Glutamatergic neuron (in vitro differentiated cells): ENCODE measurements at regions not wholly inside any gene's neighbourhood (a gene's known extent, or its start where the extent isn't known, plus 50 kb on each side); places are given as distances from the start of the nearest gene placed in this dataset.

Experiments used
- DNase-seq: peaks from one replicate; pipeline ENCODE4 v3.0.0; 2022
- H3K27ac Mint-ChIP-seq: one replicate; pipeline ENCODE4 v1.8.0; 2020; ENCODE audit warnings: mild to moderate bottlenecking, mixed read lengths, inconsistent platforms; ENCODE audit not compliant: unreplicated experiment
- H3K27me3 Mint-ChIP-seq: one replicate; pipeline ENCODE4 v1.8.0; 2020; ENCODE audit warnings: mild to moderate bottlenecking, moderate library complexity, mixed read lengths, inconsistent platforms; ENCODE audit not compliant: unreplicated experiment
- H3K36me3 Mint-ChIP-seq: one replicate; pipeline ENCODE4 v1.8.0; 2020; ENCODE audit warnings: mild to moderate bottlenecking, mixed read lengths, inconsistent platforms; ENCODE audit not compliant: unreplicated experiment
- H3K4me1 Mint-ChIP-seq: one replicate; pipeline ENCODE4 v1.8.0; 2020; ENCODE audit warnings: mild to moderate bottlenecking, low read depth, mixed read lengths, inconsistent platforms; ENCODE audit not compliant: unreplicated experiment
- H3K4me3 Mint-ChIP-seq: one replicate; pipeline ENCODE4 v1.8.0; 2020; ENCODE audit warnings: mild to moderate bottlenecking, mixed read lengths, inconsistent platforms; ENCODE audit not compliant: unreplicated experiment
- H3K9me3 Mint-ChIP-seq: one replicate; pipeline ENCODE4 v1.8.0; 2020; ENCODE audit warnings: mild to moderate bottlenecking, moderate library complexity, mixed read lengths, inconsistent platforms; ENCODE audit not compliant: unreplicated experiment
- CTCF ChIP-seq: fragments of 200-600 bp; sonication (generic); IDR thresholded peaks from one replicate; pipeline ENCODE4 v1.5.0; 2021; ENCODE audit not compliant: partially characterized antibody, unreplicated experiment

DNA sequence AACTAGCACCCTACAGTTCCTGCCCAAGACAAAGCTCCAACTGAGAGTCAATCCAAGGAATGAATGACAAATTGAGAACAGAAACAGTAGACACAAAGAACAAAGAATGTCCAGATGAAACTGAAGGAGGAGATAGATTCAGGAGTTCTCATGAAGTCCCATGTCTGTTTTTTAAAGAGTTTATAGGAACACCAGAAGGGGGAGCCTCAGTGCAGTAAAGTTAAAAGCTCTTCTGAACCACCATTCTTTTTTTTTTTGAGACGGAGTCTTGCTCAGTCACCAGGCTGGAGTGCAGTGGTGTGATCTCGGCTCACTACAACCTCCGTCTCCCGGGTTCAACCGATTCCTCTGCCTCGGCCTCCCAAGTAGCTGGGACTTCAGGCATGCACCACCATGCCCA lies 323.6 kb downstream of the MRPL39 start:
- Mint-ChIP-seq H3K36me3 (no peaks in the 10 kb centered on the region), H3K9me3 (peaks cover 2% of the 10 kb centered on the region), H3K27ac (no peak overlapping the region), H3K4me3 (no peak overlapping the region), H3K4me1 (peaks cover 12% of the 10 kb centered on the region), H3K27me3 (no peaks in the 10 kb centered on the region)
- DNase-seq = no peak
- no peak for TF ChIP-seq CTCF

DNA sequence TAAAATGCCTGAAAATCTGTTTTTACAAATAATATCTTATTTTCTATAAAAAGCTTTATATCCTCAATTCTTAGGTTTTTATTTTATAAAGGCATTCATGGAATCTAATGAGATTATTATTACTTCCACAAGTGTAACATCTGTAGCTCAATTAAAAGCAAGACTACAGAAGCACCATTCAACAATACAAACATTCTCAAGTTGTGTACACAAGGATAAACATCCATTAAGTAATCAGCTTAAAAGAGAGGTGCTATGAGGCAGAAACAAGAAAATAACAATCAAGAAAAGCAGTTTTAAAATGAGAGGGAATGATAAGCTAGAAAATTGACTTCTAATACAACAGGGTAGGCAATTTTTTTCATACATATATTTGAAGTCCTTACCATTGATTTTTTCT lies 326.1 kb downstream of the MRPL39 start:
- Mint-ChIP-seq H3K4me1 (peaks cover 5% of the 10 kb centered on the region), H3K27me3 (no peaks in the 10 kb centered on the region), H3K27ac (no peak overlapping the region), H3K36me3 (no peaks in the 10 kb centered on the region), H3K4me3 (no peak overlapping the region), H3K9me3 (no peaks in the 10 kb centered on the region)
- TF ChIP-seq CTCF = no peak
- no peak for DNase-seq

DNA sequence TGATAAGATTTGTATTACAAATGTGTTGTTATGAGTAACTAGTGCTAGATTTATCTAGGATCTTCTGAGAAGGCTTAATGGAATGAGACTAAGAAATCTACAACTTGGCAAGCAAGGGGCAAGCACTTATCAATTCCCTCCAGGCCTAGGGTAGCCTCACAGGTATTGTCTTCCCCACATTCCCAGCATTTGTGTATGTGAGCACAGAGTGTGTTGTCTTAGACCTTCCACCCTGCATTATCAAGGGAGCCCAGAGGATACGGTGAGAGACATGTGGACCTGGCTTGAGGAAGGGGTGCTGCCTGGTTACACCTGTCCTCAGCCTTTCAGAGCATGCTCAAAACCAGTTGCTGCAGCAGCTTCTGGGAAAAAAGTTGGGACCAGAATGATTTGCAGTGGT lies 327.2 kb downstream of the MRPL39 start:
- TF ChIP-seq CTCF = no peak
- Mint-ChIP-seq H3K4me1 (peaks cover 5% of the 10 kb centered on the region), H3K36me3 (no peaks in the 10 kb centered on the region), H3K9me3 (no peaks in the 10 kb centered on the region), H3K27me3 (no peaks in the 10 kb centered on the region), H3K27ac (no peak overlapping the region), H3K4me3 (no peak overlapping the region)
- no peak for DNase-seq

GRCh38 chr21:25273959-25274358 lies 333.3 kb downstream of the MRPL39 start:
- Mint-ChIP-seq H3K27me3 (no peaks in the 10 kb centered on the region), H3K9me3 (no peaks in the 10 kb centered on the region), H3K4me3 (no peak overlapping the region), H3K36me3 (no peaks in the 10 kb centered on the region), H3K27ac (no peak overlapping the region), H3K4me1 (no peaks in the 10 kb centered on the region)
- DNase-seq = no peak
- TF ChIP-seq CTCF = no peak

GRCh38 chr21:25254491-25255174 lies 352.6 kb downstream of the MRPL39 start:
- peaks cover 2% of the 10 kb centered on the region for H3K9me3 Mint-ChIP-seq
- H3K27me3 Mint-ChIP-seq = peaks cover 2% of the 10 kb centered on the region
- no peak for DNase-seq
- H3K4me1 Mint-ChIP-seq = peaks cover 7% of the 10 kb centered on the region
- no peak overlapping the region for H3K27ac Mint-ChIP-seq
- H3K4me3 Mint-ChIP-seq = no peak overlapping the region
- no peaks in the 10 kb centered on the region for H3K36me3 Mint-ChIP-seq
- TF ChIP-seq CTCF = no peak
